Cardiac muscle cell (in vitro differentiated cells and primary cell): ENCODE measurements at regions not wholly inside any gene's neighbourhood (a gene's known extent, or its start where the extent isn't known, plus 50 kb on each side); places are given as distances from the start of the nearest gene placed in this dataset.

Experiments
- DNase-seq, 2 donors: peaks; one replicate each; pipeline versions ENCODE4 v3.0.0 to v3.0.0-alpha.2; 2010 to 2017; ENCODE audit warnings: low read depth in 1 of 2, low spot score in 1 of 2
- H3K27ac ChIP-seq: fragments of 200-600 bp; sonication (generic); 2 replicates; pipeline ENCODE4 v1.5.1; 2016
- H3K27me3 ChIP-seq: fragments of 200-600 bp; sonication (generic); 2 replicates; pipeline ENCODE4 v1.6.0; 2016; ENCODE audit warnings: control low read depth
- H3K36me3 ChIP-seq: fragments of 200-600 bp; sonication (generic); 2 replicates; pipeline ENCODE4 v1.5.1; 2016; ENCODE audit warnings: control low read depth
- H3K4me1 ChIP-seq: fragments of 200-600 bp; sonication (generic); 2 replicates; pipeline ENCODE4 v1.8.1; 2017; ENCODE audit warnings: low read depth, mild to moderate bottlenecking, mixed run types
- H3K4me3 ChIP-seq: fragments of 200-600 bp; sonication (generic); 2 replicates; pipeline ENCODE4 v1.5.1; 2016; ENCODE audit warnings: mild to moderate bottlenecking
- H3K9me3 ChIP-seq: fragments of 200-600 bp; sonication (generic); 2 replicates; pipeline ENCODE4 v1.5.1; 2017; ENCODE audit warnings: low read depth, mild to moderate bottlenecking, control low read depth
- TF ChIP-seq, protein P1 (sequence below): IDR thresholded peaks from 2 replicates; pipeline ENCODE4 v1.5.1; 2012; ENCODE audit warnings: low read depth, mild to moderate bottlenecking, low read length

DNA sequence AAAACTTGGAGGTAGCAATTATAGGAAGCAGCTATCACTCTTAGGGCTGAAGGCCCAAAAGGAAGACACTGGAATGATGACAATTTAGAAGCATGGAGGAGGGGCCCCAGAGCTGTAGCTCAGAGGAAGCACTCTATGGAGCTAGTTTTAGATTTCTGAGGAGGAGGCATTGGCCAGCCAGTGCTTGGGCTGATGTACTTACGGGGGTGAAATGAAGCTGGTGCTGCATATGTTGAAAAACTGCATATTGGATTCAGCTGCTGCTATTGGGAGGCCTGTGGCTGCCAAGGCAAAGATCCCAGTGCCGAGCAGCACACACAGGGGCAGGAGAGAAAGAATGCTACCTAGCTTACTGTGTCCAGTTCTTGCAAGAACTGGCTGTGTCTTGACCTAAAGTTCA, 53.9 kb upstream of the HMHB1 start:
- no peaks in the 10 kb centered on the region for H3K9me3 ChIP-seq
- H3K27ac ChIP-seq, result no peak overlapping the region
- no peaks in the 10 kb centered on the region for H3K4me1 ChIP-seq
- H3K27me3 ChIP-seq, result no peaks in the 10 kb centered on the region
- TF ChIP-seq, protein P1, sequence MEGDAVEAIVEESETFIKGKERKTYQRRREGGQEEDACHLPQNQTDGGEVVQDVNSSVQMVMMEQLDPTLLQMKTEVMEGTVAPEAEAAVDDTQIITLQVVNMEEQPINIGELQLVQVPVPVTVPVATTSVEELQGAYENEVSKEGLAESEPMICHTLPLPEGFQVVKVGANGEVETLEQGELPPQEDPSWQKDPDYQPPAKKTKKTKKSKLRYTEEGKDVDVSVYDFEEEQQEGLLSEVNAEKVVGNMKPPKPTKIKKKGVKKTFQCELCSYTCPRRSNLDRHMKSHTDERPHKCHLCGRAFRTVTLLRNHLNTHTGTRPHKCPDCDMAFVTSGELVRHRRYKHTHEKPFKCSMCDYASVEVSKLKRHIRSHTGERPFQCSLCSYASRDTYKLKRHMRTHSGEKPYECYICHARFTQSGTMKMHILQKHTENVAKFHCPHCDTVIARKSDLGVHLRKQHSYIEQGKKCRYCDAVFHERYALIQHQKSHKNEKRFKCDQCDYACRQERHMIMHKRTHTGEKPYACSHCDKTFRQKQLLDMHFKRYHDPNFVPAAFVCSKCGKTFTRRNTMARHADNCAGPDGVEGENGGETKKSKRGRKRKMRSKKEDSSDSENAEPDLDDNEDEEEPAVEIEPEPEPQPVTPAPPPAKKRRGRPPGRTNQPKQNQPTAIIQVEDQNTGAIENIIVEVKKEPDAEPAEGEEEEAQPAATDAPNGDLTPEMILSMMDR, result no peak
- H3K4me3 ChIP-seq, result no peak overlapping the region
- DNase-seq, result no peak
- H3K36me3 ChIP-seq, result no peaks in the 10 kb centered on the region

DNA sequence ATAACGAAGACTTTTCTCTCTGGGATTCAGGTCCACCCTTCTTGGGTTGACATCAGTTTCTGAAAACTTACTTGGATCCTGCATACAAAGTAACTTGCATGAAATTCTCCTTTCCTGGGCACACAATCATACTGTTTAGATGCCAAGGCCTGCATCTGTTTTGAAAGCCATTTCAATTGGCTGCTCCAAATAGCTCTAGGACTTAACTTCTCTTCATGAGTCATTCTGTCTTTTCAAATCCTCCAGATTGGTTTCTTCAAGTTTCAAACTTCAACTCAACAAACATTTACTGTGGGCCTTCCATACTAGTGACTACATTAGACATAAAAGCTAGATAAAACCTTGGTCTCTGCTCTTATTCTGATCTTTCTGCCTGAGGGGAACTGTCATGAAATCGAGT, 54.8 kb upstream of the HMHB1 start:
- Histone ChIP-seq H3K4me3 (no peak overlapping the region), H3K27me3 (no peaks in the 10 kb centered on the region), H3K36me3 (no peaks in the 10 kb centered on the region), H3K27ac (no peak overlapping the region), H3K4me1 (no peaks in the 10 kb centered on the region), H3K9me3 (no peaks in the 10 kb centered on the region)
- DNase-seq, result no peak
- TF ChIP-seq, protein P1, result no peak

DNA sequence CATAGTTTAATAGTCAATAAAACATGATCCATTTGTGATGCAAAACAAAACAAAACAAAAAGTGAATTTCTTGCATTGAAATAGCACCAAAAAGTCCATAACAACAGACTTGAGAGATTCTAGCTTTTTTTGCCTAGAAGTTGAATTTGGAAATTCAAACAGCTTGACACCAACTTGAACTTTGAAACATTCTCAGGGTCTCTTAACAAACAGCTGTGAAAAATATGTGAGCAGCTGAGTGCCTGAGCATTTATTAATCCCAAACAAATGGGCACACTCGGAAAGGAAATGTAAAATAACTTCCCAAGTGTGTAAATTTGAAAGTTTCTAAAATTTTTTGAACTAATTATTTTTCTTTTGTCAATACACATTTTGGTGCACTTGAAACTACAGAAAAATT, 56.0 kb upstream of the HMHB1 start:
- no peak for DNase-seq
- Histone ChIP-seq H3K36me3 (no peaks in the 10 kb centered on the region), H3K9me3 (no peaks in the 10 kb centered on the region), H3K4me1 (no peaks in the 10 kb centered on the region), H3K27ac (no peak overlapping the region), H3K4me3 (no peak overlapping the region), H3K27me3 (no peaks in the 10 kb centered on the region)
- TF ChIP-seq, protein P1, result no peak

DNA sequence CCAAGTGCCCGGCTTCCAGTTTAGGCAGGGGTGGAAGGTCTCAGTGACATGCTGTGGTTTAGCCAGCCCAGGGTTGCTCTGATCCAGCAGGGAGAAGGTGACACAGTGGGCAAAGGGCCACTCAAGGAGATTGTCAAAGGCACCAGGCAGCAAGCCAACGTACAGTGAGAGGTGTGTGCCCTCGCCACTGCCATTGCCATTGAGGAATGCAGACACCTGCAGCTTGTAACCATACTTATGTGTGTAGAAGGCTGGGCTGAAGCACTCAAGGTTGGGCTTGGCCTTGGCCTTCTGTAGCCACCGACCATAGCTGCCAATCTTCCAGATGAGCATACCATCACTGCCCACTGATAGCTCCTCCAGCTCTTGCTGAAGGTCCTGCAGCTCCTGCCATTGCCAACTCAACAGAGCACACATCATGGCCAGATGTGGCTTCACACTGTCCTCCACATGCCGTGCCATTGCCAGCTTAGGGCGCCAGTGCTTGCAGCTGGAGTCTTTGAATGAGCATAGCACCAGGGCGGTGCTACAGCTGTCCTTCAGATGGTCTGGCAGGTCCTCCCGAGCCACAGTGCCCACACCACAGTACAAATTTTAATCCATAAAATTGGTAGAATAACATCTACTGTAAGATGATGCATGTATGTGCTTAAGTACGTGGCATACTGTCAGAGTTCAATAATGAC, 59.7 kb upstream of the HMHB1 start:
- Histone ChIP-seq H3K27me3 (no peaks in the 10 kb centered on the region), H3K4me1 (no peaks in the 10 kb centered on the region), H3K27ac (no peak overlapping the region), H3K9me3 (no peaks in the 10 kb centered on the region), H3K4me3 (no peak overlapping the region), H3K36me3 (no peaks in the 10 kb centered on the region)
- no peak for DNase-seq
- TF ChIP-seq, protein P1, result no peak

DNA sequence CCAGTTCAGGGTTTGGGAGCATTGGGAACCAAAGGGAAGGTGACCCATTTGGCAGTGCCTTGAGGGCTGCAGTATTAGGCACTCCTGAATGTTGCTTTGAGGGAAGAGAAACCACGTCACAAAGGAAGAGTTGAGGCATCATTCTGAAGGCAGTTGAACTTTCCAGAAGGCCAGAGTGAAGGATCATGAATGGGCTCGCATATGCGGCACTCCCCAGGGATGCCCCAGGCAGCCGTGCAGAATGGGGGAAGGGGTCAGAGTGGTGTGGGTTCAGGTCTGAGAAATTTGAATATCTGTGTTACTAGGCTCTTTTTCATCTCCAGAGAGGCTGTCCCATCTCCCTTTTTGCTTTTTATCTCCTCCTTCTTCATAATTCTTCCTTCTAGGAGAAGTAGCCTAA, 60.6 kb upstream of the HMHB1 start:
- Histone ChIP-seq H3K4me3 (no peak overlapping the region), H3K27ac (no peak overlapping the region), H3K4me1 (no peaks in the 10 kb centered on the region), H3K36me3 (no peaks in the 10 kb centered on the region), H3K27me3 (no peaks in the 10 kb centered on the region), H3K9me3 (no peaks in the 10 kb centered on the region)
- DNase-seq, result no peak
- TF ChIP-seq, protein P1, result no peak
